ENCODE measurements at regions not wholly inside any gene's neighbourhood (a gene's known extent, or its start where the extent isn't known, plus 50 kb on each side); places are given as distances from the start of the nearest gene placed in this dataset.

- TF ChIP-seq CTCF (conservative IDR thresholded peaks at IDR 0.05; ENCODE audit: low read depth in 2 of 2) = no peak
- no peak for TF ChIP-seq EZH2phosphoT487 (IDR thresholded peaks at IDR 0.05; ENCODE audit: unreplicated experiment)
- TF ChIP-seq REST (IDR thresholded peaks at IDR 0.05; ENCODE audit: unreplicated experiment) = no peak
- TF ChIP-seq ZNF114 (CRISPR knock-in tag; IDR thresholded peaks at IDR 0.05) = no peak
- TF ChIP-seq ZNF331 (CRISPR knock-in tag; IDR thresholded peaks at IDR 0.05; ENCODE audit: low read depth) = no peak
- TF ChIP-seq JUNB (IDR thresholded peaks at IDR 0.05; ENCODE audit: unreplicated experiment) = no peak
- no peak for TF ChIP-seq POLR2AphosphoS5 (IDR thresholded peaks at IDR 0.05; ENCODE audit: low read depth)
Measured at GRCh38 chr21:28454564-28455252, 538.0 kb downstream of the LTN1 start.

Data from GM23338 (cell line).